Right atrium auricular region (tissue), 2 donors: ENCODE measurements at regions not wholly inside any gene's neighbourhood (a gene's known extent, or its start where the extent isn't known, plus 50 kb on each side); places are given as distances from the start of the nearest gene placed in this dataset.
"Not testable (repeated sequence)": the region's sequence is repeated elsewhere in the genome, so short reads cannot be mapped to it uniquely, and the experiment has no call there.

Experiments
- DNase-seq: peaks from one replicate; pipeline ENCODE4 v3.0.0-alpha.2; 2019; ENCODE audit warnings: low spot score
- H3K27ac ChIP-seq, 2 donors: fragments of 200-600 bp; sonication (generic); 1 replicate in 1 of 2; 2 replicates in 1 of 2; pipeline ENCODE4 v1.5.1; 2016 to 2019
- H3K27me3 ChIP-seq, 2 donors: fragments of 200-600 bp; sonication (generic); one replicate each; pipeline versions ENCODE4 v1.5.1 to v1.6.0; 2017 to 2019
- H3K36me3 ChIP-seq: fragments of 200-600 bp; sonication (generic); one replicate; pipeline ENCODE4 v1.5.1; 2016
- H3K4me1 ChIP-seq, 2 donors: fragments of 200-600 bp; sonication (generic); one replicate each; pipeline versions ENCODE4 v1.5.1 to v1.6.0; 2017 to 2019
- H3K4me3 ChIP-seq, 2 donors: fragments of 200-600 bp; sonication (generic); 1 replicate in 1 of 2; 2 replicates in 1 of 2; pipeline ENCODE4 v1.5.1; 2017 to 2019; ENCODE audit warnings: mild to moderate bottlenecking in 1 of 2, moderate library complexity in 1 of 2
- H3K9me3 ChIP-seq, 2 donors: fragments of 200-600 bp; sonication (generic); one replicate each; pipeline ENCODE4 v1.5.1; 2019
- CTCF ChIP-seq, 2 donors: fragments of 200-600 bp; sonication (generic); IDR thresholded peaks; one replicate each; pipeline ENCODE4 v1.5.1; 2019; ENCODE audit warnings: antibody characterized with exemption in 2 of 2

GRCh38 chr6:81026041-81026553 is 726.4 kb downstream of the TENT5A start:
- H3K4me3 ChIP-seq = no peak overlapping the region
- no peak for DNase-seq
- H3K36me3 ChIP-seq = no peaks in the 10 kb centered on the region
- no peak for TF ChIP-seq CTCF (IDR thresholded peaks at IDR 0.05)
- H3K4me1 ChIP-seq = peaks cover 0 to under 1% of the 10 kb centered on the region in 2 donors
- H3K27me3 ChIP-seq = no peaks in the 10 kb centered on the region
- peaks cover 0 to 6% of the 10 kb centered on the region in 2 donors for H3K9me3 ChIP-seq
- no peak overlapping the region for H3K27ac ChIP-seq

- H3K9me3 ChIP-seq = peaks cover 0 to 9% of the 10 kb centered on the region in 2 donors
- no peaks in the 10 kb centered on the region for H3K36me3 ChIP-seq
- no peak for DNase-seq
- no peak overlapping the region for H3K27ac ChIP-seq
- no peaks in the 10 kb centered on the region for H3K27me3 ChIP-seq
- no peak overlapping the region for H3K4me3 ChIP-seq
- TF ChIP-seq CTCF (IDR thresholded peaks at IDR 0.05) = no peak
- H3K4me1 ChIP-seq = no peaks in the 10 kb centered on the region
These were observed 728.8 kb downstream of the TENT5A start for GRCh38 chr6:81023709-81024108.

GRCh38 chr6:81023007-81023582 is 729.4 kb downstream of the TENT5A start:
- no peak for DNase-seq
- peaks cover 0 to 12% of the 10 kb centered on the region in 2 donors for H3K9me3 ChIP-seq

GRCh38 chr6:81017586-81017985 is 734.9 kb downstream of the TENT5A start:
- H3K9me3 ChIP-seq = peaks cover 0 to 14% of the 10 kb centered on the region in 2 donors
- not testable (repeated sequence) for DNase-seq, H3K27me3 ChIP-seq, H3K27ac ChIP-seq, H3K4me1 ChIP-seq, H3K4me3 ChIP-seq, H3K36me3 ChIP-seq

More at GRCh38 chr6:81023007-81023582, 729.4 kb downstream of the TENT5A start:
- no peak for TF ChIP-seq CTCF (IDR thresholded peaks at IDR 0.05)
- no peaks in the 10 kb centered on the region for H3K4me1 ChIP-seq
- no peak overlapping the region for H3K27ac ChIP-seq
- no peaks in the 10 kb centered on the region for H3K27me3 ChIP-seq
- no peak overlapping the region for H3K4me3 ChIP-seq
- no peaks in the 10 kb centered on the region for H3K36me3 ChIP-seq

- Histone ChIP-seq H3K4me3 (no peak overlapping the region), H3K4me1 (no peaks in the 10 kb centered on the region), H3K9me3 (peaks cover 0 to 8% of the 10 kb centered on the region in 2 donors), H3K27ac (no peak overlapping the region), H3K27me3 (no peaks in the 10 kb centered on the region), H3K36me3 (no peaks in the 10 kb centered on the region)
- DNase-seq = no peak
- no peak for TF ChIP-seq CTCF (IDR thresholded peaks at IDR 0.05)
These were observed 748.6 kb downstream of the TENT5A start for GRCh38 chr6:81003894-81004293.

GRCh38 chr6:81003156-81003555 is 749.3 kb downstream of the TENT5A start:
- H3K27ac ChIP-seq = no peak overlapping the region
- no peak for DNase-seq
- H3K9me3 ChIP-seq = peaks cover 0 to 8% of the 10 kb centered on the region in 2 donors
- no peaks in the 10 kb centered on the region for H3K4me1 ChIP-seq
- H3K27me3 ChIP-seq = no peaks in the 10 kb centered on the region
- no peak overlapping the region for H3K4me3 ChIP-seq
- no peak for TF ChIP-seq CTCF (IDR thresholded peaks at IDR 0.05)
- no peaks in the 10 kb centered on the region for H3K36me3 ChIP-seq
